DOHH2 (cell line): ENCODE measurements at regions not wholly inside any gene's neighbourhood (a gene's known extent, or its start where the extent isn't known, plus 50 kb on each side); places are given as distances from the start of the nearest gene placed in this dataset.

ENCODE experiments used
- H3F3A ChIP-seq: fragments of 200-600 bp; sonication (generic), shearing (Covaris generic); 2 replicates; pipeline ENCODE4 v1.6.0; 2016; ENCODE audit warnings: antibody characterized with exemption, mild to moderate bottlenecking; ENCODE audit not compliant: control insufficient read depth, insufficient read depth
- H3K27ac ChIP-seq: fragments of 200-600 bp; sonication (generic); 2 replicates; pipeline ENCODE4 v1.5.1; 2014; ENCODE audit warnings: low read depth, mild to moderate bottlenecking, low read length, moderate library complexity
- H3K27me3 ChIP-seq: fragments of 200-600 bp; sonication (generic); 2 replicates; pipeline ENCODE4 v1.6.1; 2014; ENCODE audit warnings: mild to moderate bottlenecking, low read length, mixed read lengths; ENCODE audit not compliant: control insufficient read depth
- H3K36me3 ChIP-seq: fragments of 200-600 bp; sonication (generic); 2 replicates; pipeline ENCODE4 v1.6.1; 2014; ENCODE audit warnings: mild to moderate bottlenecking, low read length, moderate library complexity, mixed read lengths; ENCODE audit not compliant: control insufficient read depth
- H3K4me1 ChIP-seq: fragments of 200-600 bp; sonication (generic); 2 replicates; pipeline ENCODE4 v1.6.1; 2014; ENCODE audit warnings: mild to moderate bottlenecking, low read length, mixed read lengths; ENCODE audit not compliant: control insufficient read depth
- H3K4me2 ChIP-seq: fragments of 200-600 bp; sonication (generic); 2 replicates; pipeline ENCODE4 v1.6.0; 2014; ENCODE audit warnings: mild to moderate bottlenecking, low read length, moderate library complexity
- H3K4me3 ChIP-seq: fragments of 200-600 bp; sonication (generic); 2 replicates; pipeline ENCODE4 v1.5.1; 2014; ENCODE audit warnings: mild to moderate bottlenecking, low read length, mixed read lengths
- H3K79me2 ChIP-seq: fragments of 200-600 bp; sonication (generic); 2 replicates; pipeline ENCODE4 v1.6.1; 2014; ENCODE audit warnings: mild to moderate bottlenecking, low read length, mixed read lengths; ENCODE audit not compliant: control insufficient read depth
- H3K9me2 ChIP-seq: fragments of 200-600 bp; sonication (generic); replicated peaks from 2 replicates; pipeline ENCODE4 v1.6.1; 2014; ENCODE audit warnings: mild to moderate bottlenecking, low read length, mixed read lengths; ENCODE audit not compliant: control insufficient read depth
- H3K9me3 ChIP-seq: fragments of 200-600 bp; sonication (generic); 2 replicates; pipeline ENCODE4 v1.6.1; 2014; ENCODE audit warnings: antibody characterized with exemption, low read length, mixed read lengths; ENCODE audit not compliant: control insufficient read depth, insufficient read depth
- H4K20me1 ChIP-seq: fragments of 200-600 bp; sonication (generic); 2 replicates; pipeline ENCODE4 v1.6.0; 2014; ENCODE audit warnings: low read depth, mild to moderate bottlenecking, antibody characterized with exemption, low read length, moderate library complexity; ENCODE audit not compliant: control insufficient read depth, insufficient read depth
- CTCF ChIP-seq: fragments of 200-600 bp; sonication (generic); IDR thresholded peaks from one replicate; pipeline ENCODE4 v1.5.1; 2014; ENCODE audit warnings: antibody characterized with exemption, mild to moderate bottlenecking, low read depth, low read length; ENCODE audit not compliant: poor library complexity, severe bottlenecking
- EZH2phosphoT487 ChIP-seq: fragments of 200-600 bp; sonication (generic); IDR thresholded peaks from 2 replicates; pipeline ENCODE4 v1.6.1; 2017; ENCODE audit warnings: borderline replicate concordance, mild to moderate bottlenecking, antibody characterized with exemption, low read length, moderate library complexity, mixed read lengths

GRCh38 chr2:238965371-238966071 is 117.6 kb downstream of the TWIST2 start:
- no peaks in the 10 kb centered on the region for H3K27me3 ChIP-seq

GRCh38 chr2:238966072-238966937 is 118.4 kb downstream of the TWIST2 start:
- Histone ChIP-seq H3K9me3 (no peaks in the 10 kb centered on the region; the same call in 1 of the 2 replicates), H3K4me1 (no peaks in the 10 kb centered on the region)

More at GRCh38 chr2:238965371-238966071, 117.6 kb downstream of the TWIST2 start:
- Histone ChIP-seq H3K79me2 (no peaks in the 10 kb centered on the region), H3K27ac (no peak overlapping the region), H3K9me3 (no peaks in the 10 kb centered on the region; the same call in 1 of the 2 replicates), H3K4me3 (no peak overlapping the region), H3K4me2 (no peak overlapping the region), H4K20me1 (no peaks in the 10 kb centered on the region), H3K36me3 (no peaks in the 10 kb centered on the region), H3F3A (no peaks in the 10 kb centered on the region), H3K9me2 (no peaks in the 10 kb centered on the region), H3K4me1 (no peaks in the 10 kb centered on the region)
- TF ChIP-seq CTCF (no peak), EZH2phosphoT487 (no peak)

More at GRCh38 chr2:238966072-238966937, 118.4 kb downstream of the TWIST2 start:
- Histone ChIP-seq H3K4me2 (no peak overlapping the region), H3F3A (no peaks in the 10 kb centered on the region), H3K9me2 (no peaks in the 10 kb centered on the region), H3K79me2 (no peaks in the 10 kb centered on the region), H4K20me1 (no peaks in the 10 kb centered on the region), H3K27me3 (no peaks in the 10 kb centered on the region), H3K36me3 (no peaks in the 10 kb centered on the region), H3K27ac (no peak overlapping the region), H3K4me3 (no peak overlapping the region)
- no peak for TF ChIP-seq EZH2phosphoT487
- TF ChIP-seq CTCF: no peak
